HepG2 (cell line): ENCODE measurements at regions not wholly inside any gene's neighbourhood (a gene's known extent, or its start where the extent isn't known, plus 50 kb on each side); places are given as distances from the start of the nearest gene placed in this dataset.
"Not testable (repeated sequence)": the region's sequence is repeated elsewhere in the genome, so short reads cannot be mapped to it uniquely, and the experiment has no call there.

ENCODE experiments used
- ATAC-seq: fragments of 200-7000 bp; cut with Tn5 transposase; 3 replicates; pipeline ENCODE4 v1.9.1; 2020; ENCODE audit warnings: mild to moderate bottlenecking, moderate library complexity
- BruUV-seq: library from RNA; stranded (reverse); fragments of 400-500 nt; replicated peaks from 2 replicates; lab custom pipeline; 2021; lab: Mats Ljungman, UMichigan
- CTCF ChIA-PET: fragments of 300-600 bp; formaldehyde crosslinking; extraction: SDS; loops from one replicate; lab custom pipeline; 2021; ENCODE audit warnings: low total read pairs, inconsistent platforms, low intra/inter-chr PET ratio; lab: Yijun Ruan, JAX
- POLR2A ChIA-PET: fragments of 350-600 bp; sonication (Branson Sonifier 250); formaldehyde crosslinking; loops from one replicate; lab custom pipeline; 2020; ENCODE audit warnings: antibody characterized with exemption, inconsistent platforms; lab: Yijun Ruan, JAX
- DNase-seq: peaks from one replicate; pipeline ENCODE4 v3.0.0-alpha.2; 2015; ENCODE audit warnings: low spot score
- FAIRE-seq: peaks from 3 replicates; lab custom pipeline; 2011; peaks lifted over from hg19 to GRCh38; lab: Jason Lieb, UNC
- H2AFZ ChIP-seq: one replicate; pipeline ENCODE4 v1.6.1; 2011; ENCODE audit warnings: low read length, inconsistent platforms
- H3K27ac ChIP-seq: fragments of 300-600 bp; 3 replicates; pipeline ENCODE4 v1.8.0; 2011; ENCODE audit warnings: mixed run types, mild to moderate bottlenecking, mixed read lengths, low read length, inconsistent platforms; ENCODE audit not compliant: insufficient read depth; ENCODE audit errors: extremely low read length
- H3K27me3 ChIP-seq, 2 experiments: fragments of 200-600 bp in 1 of 2; 2 replicates in 1 of 2; 3 replicates in 1 of 2; pipeline versions ENCODE4 v1.6.0 to v1.8.0; 2011; ENCODE audit warnings: low read length in 2 of 2, mild to moderate bottlenecking in 2 of 2, moderate library complexity in 2 of 2, inconsistent platforms in 1 of 2; ENCODE audit not compliant: insufficient read depth in 2 of 2, control insufficient read depth in 1 of 2
- H3K36me3 ChIP-seq, 2 experiments: fragments of 200-600 bp in 1 of 2; replicated peaks in 1 of 2; 2 replicates in 1 of 2; 3 replicates in 1 of 2; pipeline versions ENCODE4 v1.5.1 to v1.8.0; 2011; ENCODE audit warnings: low read length in 2 of 2, inconsistent platforms in 1 of 2; ENCODE audit not compliant: insufficient read depth in 2 of 2, control insufficient read depth in 1 of 2
- H3K4me1 ChIP-seq: 2 replicates; pipeline ENCODE4 v1.5.1; 2012; ENCODE audit warnings: low read length, inconsistent platforms; ENCODE audit not compliant: insufficient read depth
- H3K4me2 ChIP-seq: 2 replicates; pipeline ENCODE4 v1.6.0; 2011; ENCODE audit warnings: low read depth, low read length, inconsistent platforms
- H3K4me3 ChIP-seq, 3 experiments: fragments of 200-600 bp in 1 of 3; sonication (generic), shearing (Covaris generic) in 1 of 3; replicated peaks in 1 of 3; 2 replicates each; pipeline ENCODE4 v1.5.1; 2011 to 2016; ENCODE audit warnings: low read length in 3 of 3, inconsistent platforms in 2 of 3, low read depth in 2 of 3, mild to moderate bottlenecking in 2 of 3, control low read depth in 1 of 3, mixed read lengths in 1 of 3; ENCODE audit not compliant: insufficient read depth in 1 of 3
- H3K79me2 ChIP-seq: one replicate; pipeline ENCODE4 v1.6.1; 2011; ENCODE audit warnings: low read length, inconsistent platforms; ENCODE audit not compliant: insufficient read depth
- H3K9ac ChIP-seq: 2 replicates; pipeline ENCODE4 v1.6.0; 2011; ENCODE audit warnings: mild to moderate bottlenecking, low read depth, low read length, inconsistent platforms; ENCODE audit not compliant: insufficient read depth
- H3K9me3 ChIP-seq: 2 replicates; pipeline ENCODE4 v1.5.1; 2012; ENCODE audit warnings: mild to moderate bottlenecking, low read length
- H4K20me1 ChIP-seq: 2 replicates; pipeline ENCODE4 v1.6.0; 2011; ENCODE audit warnings: inconsistent platforms, mild to moderate bottlenecking, low read length, moderate library complexity; ENCODE audit not compliant: insufficient read depth
- DBP ChIP-seq: sonication (generic); formaldehyde crosslinking; IDR thresholded peaks from 2 replicates; pipeline ENCODE4 v1.4.0; 2020; ENCODE audit warnings: missing genetic modification reagents; ENCODE audit errors: not compliant biosample characterization
- HMGXB3 ChIP-seq: sonication (generic); formaldehyde crosslinking; IDR thresholded peaks from 2 replicates; pipeline ENCODE4 v1.4.0; 2020; ENCODE audit warnings: missing genetic modification reagents, borderline replicate concordance
- HOXA5 ChIP-seq: sonication (generic); formaldehyde crosslinking; IDR thresholded peaks from 2 replicates; pipeline ENCODE4 v1.4.0; 2020; ENCODE audit warnings: missing genetic modification reagents
- POLR2G ChIP-seq: fragments of 200-400 bp; formaldehyde crosslinking; IDR thresholded peaks from 2 replicates; pipeline ENCODE4 v1.6.1; 2018; ENCODE audit warnings: mild to moderate bottlenecking, low read depth, low read length, moderate library complexity
- REST ChIP-seq, 2 experiments: IDR thresholded peaks; 2 replicates each; pipeline ENCODE4 v1.6.1; 2011 to 2012; ENCODE audit warnings: low read length in 2 of 2, borderline replicate concordance in 1 of 2, low read depth in 1 of 2, mild to moderate bottlenecking in 1 of 2, moderate library complexity in 1 of 2
- SKI ChIP-seq: fragments of 450-650 bp; IDR thresholded peaks from one replicate; pipeline ENCODE4 v1.6.1; 2018; ENCODE audit warnings: mild to moderate bottlenecking; ENCODE audit not compliant: partially characterized antibody
- SRSF1 ChIP-seq: fragments of 200-400 bp; formaldehyde crosslinking; optimal IDR thresholded peaks from 2 replicates; pipeline ENCODE3; 2017; ENCODE audit warnings: mild to moderate bottlenecking, low read depth, low read length, moderate library complexity
- ZNF234 ChIP-seq: sonication (generic); formaldehyde crosslinking; conservative IDR thresholded peaks from 2 replicates; pipeline ENCODE4 v1.5.1; 2020; ENCODE audit warnings: mild to moderate bottlenecking, missing genetic modification reagents
- ZNF431 ChIP-seq: sonication (generic); formaldehyde crosslinking; IDR thresholded peaks from 2 replicates; pipeline ENCODE4 v1.9.0; 2022; ENCODE audit warnings: missing genetic modification reagents, low read depth, mild to moderate bottlenecking, borderline replicate concordance
- WGBS: methylation state at CpG from one replicate; pipeline ENCODE4 v1.1.6; 2017; ENCODE audit warnings: low lambda C conversion rate; 5-methylcytosine and 5-hydroxymethylcytosine counted together
- in situ Hi-C: cut with HindIII; loops from 2 replicates; pipeline ENCODE4 v1.10.0; 2017; ENCODE audit warnings: low pct_unique_long_range_greater_than_20kb; ENCODE audit not compliant: extremely low pct_ligation_motif_present
- intact Hi-C: fragments of 100-400 bp; cut with micrococcal nuclease; formaldehyde crosslinking; loops from one replicate; pipeline ENCODE4 v1.10.0; 2022; ENCODE audit not compliant: unreplicated experiment

- H3K36me3 ChIP-seq, H3K79me2 ChIP-seq, H3K4me2 ChIP-seq, H3K4me1 ChIP-seq, H3K9me3 ChIP-seq, ATAC-seq, intact Hi-C loops, FAIRE-seq, H3K4me3 ChIP-seq, H4K20me1 ChIP-seq, CTCF ChIA-PET, POLR2A ChIA-PET, H3K27ac ChIP-seq, H2AFZ ChIP-seq, DNase-seq, in situ Hi-C loops, H3K9ac ChIP-seq, BruUV-seq: not testable (repeated sequence)
- 48% methylated on average over 4 of the region's 4 CpGs for WGBS
- TF ChIP-seq ZNF431 (CRISPR knock-in tag), result 0 out of 2 replicates have a peak, but pooled peaks have one; percentile 34
- peaks cover 6 to 45% of the 10 kb centered on the region in 2 experiments; a peak in 3 of 5 replicates for H3K27me3 ChIP-seq
Observed at GRCh38 chr2:8510055-8510454, 171.8 kb upstream of the ID2 start.

- POLR2A ChIA-PET, result no interaction called here
- in situ Hi-C loops, result no loop called here
- H3K4me3 ChIP-seq, result no peak overlapping the region
- no peaks in the 10 kb centered on the region for H3K36me3 ChIP-seq
- FAIRE-seq (no peak), DNase-seq (no peak), ATAC-seq (no peak)
- H4K20me1 ChIP-seq, result no peaks in the 10 kb centered on the region
- CTCF ChIA-PET, result no interaction called here
- H3K27me3 ChIP-seq, result peaks cover 6 to 45% of the 10 kb centered on the region in 2 experiments; a peak in 3 of 5 replicates
- no peak overlapping the region for H3K9ac ChIP-seq
- H2AFZ ChIP-seq, result no peak overlapping the region
- H3K9me3 ChIP-seq, result no peaks in the 10 kb centered on the region
- H3K4me1 ChIP-seq, result no peaks in the 10 kb centered on the region
- H3K79me2 ChIP-seq, result no peaks in the 10 kb centered on the region
- no peak overlapping the region for H3K27ac ChIP-seq
- H3K4me2 ChIP-seq, result no peak overlapping the region
- BruUV-seq, result no TSS peak
- 53% methylated on average over 3 of the region's 3 CpGs for WGBS
- intact Hi-C loops, result no loop called here
- TF ChIP-seq ZNF234 (CRISPR knock-in tag) (no peak), POLR2G (no peak), SRSF1 (no peak), DBP (no peak), HMGXB3 (no peak), HOXA5 (CRISPR knock-in tag) (no peak), SKI (no peak), REST (IDR thresholded peaks at IDR 0.05; ENCODE audit: borderline replicate concordance in 1 of 2, low read depth in 1 of 2, low read length in 2 of 2) (no peak)
Observed at GRCh38 chr2:8510519-8510918, 171.3 kb upstream of the ID2 start.
